K562 (cell line): ENCODE measurements at regions not wholly inside any gene's neighbourhood (a gene's known extent, or its start where the extent isn't known, plus 50 kb on each side); places are given as distances from the start of the nearest gene placed in this dataset.

Experiments
- ATAC-seq: fragments of 200-7000 bp; cut with Tn5 transposase; 3 replicates; pipeline ENCODE4 v1.9.1; 2020; ENCODE audit warnings: moderate library complexity
- BruUV-seq: library from RNA; stranded (reverse); fragments of 400-500 nt; replicated peaks from 2 replicates; lab custom pipeline; 2021; lab: Mats Ljungman, UMichigan
- CTCF ChIA-PET: fragments of 300-600 bp; formaldehyde crosslinking; extraction: SDS; loops from one replicate; lab custom pipeline; 2021; ENCODE audit warnings: low intra/inter-chr PET ratio; lab: Yijun Ruan, JAX
- POLR2A ChIA-PET: fragments of 300-600, 350-650 bp; sonication (Branson Sonifier 250); formaldehyde crosslinking; extraction: SDS; loops from one replicate; lab custom pipeline; 2021; ENCODE audit warnings: antibody characterized with exemption, inconsistent platforms; lab: Yijun Ruan, JAX
- DNase-seq, 4 experiments: peaks; one replicate each; pipeline versions ENCODE4 v3.0.0 to v3.0.0-alpha.2; 2011 to 2018; ENCODE audit warnings: low spot score in 3 of 4, mixed read lengths in 3 of 4; ENCODE audit errors: extremely low read depth in 1 of 4
- FAIRE-seq: peaks from 2 replicates; lab custom pipeline; 2011; peaks lifted over from hg19 to GRCh38; lab: Jason Lieb, UNC
- H2AFZ ChIP-seq: 2 replicates; pipeline ENCODE4 v1.6.0; 2011; ENCODE audit warnings: low read depth, low read length, control low read depth, inconsistent platforms
- H3K27ac ChIP-seq: fragments of 200-600 bp; 3 replicates; pipeline ENCODE4 v1.8.0; 2011; ENCODE audit warnings: low read depth, mild to moderate bottlenecking, control low read depth, inconsistent platforms, low read length, moderate library complexity, mixed read lengths; ENCODE audit errors: extremely low read depth
- H3K27me3 ChIP-seq, 2 experiments: fragments of 300-600 bp in 1 of 2; 2 replicates in 1 of 2; 3 replicates in 1 of 2; pipeline versions ENCODE4 v1.6.0 to v1.8.0; 2011; ENCODE audit warnings: inconsistent platforms in 2 of 2, low read length in 2 of 2, mild to moderate bottlenecking in 1 of 2, mixed read lengths in 1 of 2, moderate library complexity in 1 of 2; ENCODE audit not compliant: control insufficient read depth in 2 of 2, insufficient read depth in 2 of 2
- H3K36me3 ChIP-seq: fragments of 300-600 bp; 3 replicates; pipeline ENCODE4 v1.8.0; 2011; ENCODE audit warnings: mild to moderate bottlenecking, low read length, inconsistent platforms; ENCODE audit not compliant: control insufficient read depth, insufficient read depth
- H3K4me1 ChIP-seq, 2 experiments: fragments of 200-600 bp in 1 of 2; replicated peaks in 1 of 2; 2 replicates in 1 of 2; 3 replicates in 1 of 2; pipeline versions ENCODE4 v1.5.1 to v1.8.0; 2011; ENCODE audit warnings: inconsistent platforms in 2 of 2, low read length in 2 of 2, mild to moderate bottlenecking in 1 of 2, mixed read lengths in 1 of 2, moderate library complexity in 1 of 2; ENCODE audit not compliant: control insufficient read depth in 2 of 2, insufficient read depth in 2 of 2
- H3K4me2 ChIP-seq: 2 replicates; pipeline ENCODE4 v1.6.1; 2011; ENCODE audit warnings: low read length, control low read depth, inconsistent platforms, mixed read lengths; ENCODE audit not compliant: insufficient read depth
- H3K4me3 ChIP-seq: fragments of 200-600 bp; sonication (generic), shearing (Covaris generic); 2 replicates; pipeline ENCODE4 v1.5.1; 2016; ENCODE audit warnings: control low read depth, inconsistent platforms
- H3K79me2 ChIP-seq: fragments of 200-600 bp; 3 replicates; pipeline ENCODE4 v1.8.0; 2011; ENCODE audit warnings: low read length, inconsistent platforms; ENCODE audit not compliant: control insufficient read depth, insufficient read depth
- H3K9ac ChIP-seq, 2 experiments: 2 replicates each; pipeline versions ENCODE4 v1.6.0 to v1.6.1; 2011; ENCODE audit warnings: low read depth in 2 of 2, low read length in 2 of 2, control low read depth in 1 of 2, inconsistent platforms in 1 of 2, mild to moderate bottlenecking in 1 of 2, mixed read lengths in 1 of 2; ENCODE audit not compliant: insufficient read depth in 1 of 2
- H3K9me1 ChIP-seq: one replicate; pipeline ENCODE4 v1.6.0; 2011; ENCODE audit warnings: inconsistent platforms, mild to moderate bottlenecking, low read length, moderate library complexity; ENCODE audit not compliant: control insufficient read depth, insufficient read depth
- H3K9me3 ChIP-seq: replicated peaks from 2 replicates; pipeline ENCODE4 v1.5.1; 2011; ENCODE audit warnings: low read depth, low read length, inconsistent platforms; ENCODE audit not compliant: control insufficient read depth, insufficient read depth
- H4K20me1 ChIP-seq: replicated peaks from 2 replicates; pipeline ENCODE4 v1.6.1; 2011; ENCODE audit warnings: low read length, inconsistent platforms, mixed read lengths; ENCODE audit not compliant: control insufficient read depth, insufficient read depth
- ATF1 ChIP-seq, 2 experiments: fragments of 450-650 bp in 1 of 2; IDR thresholded peaks; 2 replicates each; pipeline ENCODE4 v1.6.1; 2016; ENCODE audit warnings: missing compliant biosample characterization in 1 of 2, missing genetic modification characterization in 1 of 2
- BRF2 ChIP-seq: IDR thresholded peaks from 3 replicates; pipeline ENCODE4 v1.6.1; 2011; ENCODE audit warnings: borderline replicate concordance, mild to moderate bottlenecking; ENCODE audit not compliant: insufficient read length, insufficient read depth
- FOXP1 ChIP-seq: sonication (generic); formaldehyde crosslinking; IDR thresholded peaks from 2 replicates; pipeline ENCODE4 v1.8.0; 2022; ENCODE audit warnings: mild to moderate bottlenecking, missing genetic modification reagents
- KDM2B ChIP-seq: fragments of 250-450 bp; sonication (Bioruptor Pico); IDR thresholded peaks from 2 replicates; pipeline ENCODE4 v1.8.0; 2021; ENCODE audit warnings: mild to moderate bottlenecking, moderate library complexity
- KLF10 ChIP-seq: fragments of 250-450 bp; sonication (Bioruptor Pico); IDR thresholded peaks from 2 replicates; pipeline ENCODE4 v1.6.1; 2021; ENCODE audit warnings: matching md5 sums
- NEUROD1 ChIP-seq: fragments of 150-350 bp; IDR thresholded peaks from 2 replicates; pipeline ENCODE4 v1.6.1; 2014; ENCODE audit warnings: borderline replicate concordance, low read length, low read depth; ENCODE audit not compliant: partially characterized antibody
- PYGO2 ChIP-seq: fragments of 450-650 bp; IDR thresholded peaks from 2 replicates; pipeline ENCODE4 v1.6.1; 2016; ENCODE audit warnings: mild to moderate bottlenecking, missing genetic modification characterization, moderate library complexity, missing compliant biosample characterization
- RBM25 ChIP-seq: fragments of 200-400 bp; formaldehyde crosslinking; IDR thresholded peaks from 2 replicates; pipeline ENCODE4 v1.6.1; 2018; ENCODE audit warnings: low read length, low read depth, moderate library complexity; ENCODE audit not compliant: severe bottlenecking
- SMARCA4 ChIP-seq: fragments of 450-650 bp; IDR thresholded peaks from 2 replicates; pipeline ENCODE4 v1.6.1; 2016
- SP1 ChIP-seq: sonication (generic); formaldehyde crosslinking; IDR thresholded peaks from 2 replicates; pipeline ENCODE4 v1.8.1; 2022; ENCODE audit warnings: mild to moderate bottlenecking, missing genetic modification reagents
- ZNF12 ChIP-seq: sonication (generic); formaldehyde crosslinking; IDR thresholded peaks from 2 replicates; pipeline ENCODE4 v1.4.0; 2020; ENCODE audit warnings: mild to moderate bottlenecking, missing genetic modification reagents
- ZNF134 ChIP-seq: fragments of 250-450 bp; sonication (Bioruptor Pico); conservative IDR thresholded peaks from 2 replicates; pipeline ENCODE4 v1.4.0; 2020
- ZNF143 ChIP-seq: sonication (generic); formaldehyde crosslinking; IDR thresholded peaks from 2 replicates; pipeline ENCODE4 v1.9.0; 2022; ENCODE audit warnings: mild to moderate bottlenecking, missing genetic modification reagents
- ZNF449 ChIP-seq: fragments of 250-450 bp; sonication (Bioruptor Pico); IDR thresholded peaks from 2 replicates; pipeline ENCODE4 v1.8.0; 2022; ENCODE audit warnings: moderate library complexity, mild to moderate bottlenecking, inconsistent platforms
- WGBS: fragments of 100-300 bp; shearing (Covaris generic); methylation state at CpG from one replicate; pipeline ENCODE4 v1.1.6; 2016; ENCODE audit warnings: low coverage, mixed read lengths; ENCODE audit not compliant: insufficient coverage; ENCODE audit errors: missing lambda C conversion rate; 5-methylcytosine and 5-hydroxymethylcytosine counted together
- in situ Hi-C: fragments of 300-500 bp; cut with MboI; formaldehyde crosslinking; loops from 4 replicates; pipeline ENCODE4 v1.15.0; 2018; ENCODE audit warnings: inconsistent platforms, mixed read lengths
- intact Hi-C: fragments of 100-400 bp; cut with micrococcal nuclease; formaldehyde crosslinking; loops from 2 replicates; pipeline ENCODE4 v1.14.2; 2022
- TF ChIP-seq, protein P1 (sequence below): fragments of 450-650 bp; formaldehyde crosslinking; IDR thresholded peaks from 2 replicates; pipeline ENCODE4 v1.4.0; 2020; ENCODE audit warnings: mild to moderate bottlenecking, mixed read lengths

- FAIRE-seq: no peak
- in situ Hi-C loops: no loop called here
- no TSS peak for BruUV-seq
- TF ChIP-seq SP1 (CRISPR knock-in tag) (no peak), FOXP1 (CRISPR knock-in tag) (no peak), KDM2B (CRISPR knock-in tag) (no peak), SMARCA4 (no peak), ZNF12 (no peak), PYGO2 (no peak), KLF10 (CRISPR knock-in tag) (no peak), BRF2 (no peak), ZNF449 (no peak), ZNF134 (CRISPR knock-in tag) (no peak), RBM25 (no peak), ZNF143 (CRISPR knock-in tag) (no peak), ATF1 (CRISPR knock-in tag; IDR thresholded peaks at IDR 0.05) (no peak), ATF1 (tag; IDR thresholded peaks at IDR 0.05) (no peak), NEUROD1 (no peak)
- TF ChIP-seq, protein P1, sequence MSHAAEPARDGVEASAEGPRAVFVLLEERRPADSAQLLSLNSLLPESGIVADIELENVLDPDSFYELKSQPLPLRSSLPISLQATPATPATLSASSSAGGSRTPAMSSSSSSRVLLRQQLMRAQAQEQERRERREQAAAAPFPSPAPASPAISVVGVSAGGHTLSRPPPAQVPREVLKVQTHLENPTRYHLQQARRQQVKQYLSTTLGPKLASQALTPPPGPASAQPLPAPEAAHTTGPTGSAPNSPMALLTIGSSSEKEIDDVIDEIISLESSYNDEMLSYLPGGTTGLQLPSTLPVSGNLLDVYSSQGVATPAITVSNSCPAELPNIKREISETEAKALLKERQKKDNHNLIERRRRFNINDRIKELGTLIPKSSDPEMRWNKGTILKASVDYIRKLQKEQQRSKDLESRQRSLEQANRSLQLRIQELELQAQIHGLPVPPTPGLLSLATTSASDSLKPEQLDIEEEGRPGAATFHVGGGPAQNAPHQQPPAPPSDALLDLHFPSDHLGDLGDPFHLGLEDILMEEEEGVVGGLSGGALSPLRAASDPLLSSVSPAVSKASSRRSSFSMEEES: no peak
Observed at GRCh38 chr14:56400109-56400825, 179.3 kb upstream of the TMEM260 start.

More at GRCh38 chr14:56400109-56400825, 179.3 kb upstream of the TMEM260 start:
- H3K4me2 ChIP-seq: no peak overlapping the region
- intact Hi-C loops: no loop called here
- H4K20me1 ChIP-seq: no peaks in the 10 kb centered on the region
- 0% methylated on average over 3 of the region's 3 CpGs for WGBS
- H3K27me3 ChIP-seq: no peaks in the 10 kb centered on the region
- H2AFZ ChIP-seq: no peak overlapping the region
- ATAC-seq (no peak), DNase-seq (no peak)
- H3K4me3 ChIP-seq: no peak overlapping the region
- ChIA-PET CTCF (no interaction called here), POLR2A (interaction anchor here (0.5 kb wide), 1 partner anchor 646 kb away, joined by 3 read pairs; no protein-coding TSS in a partner anchor)
- no peaks in the 10 kb centered on the region for H3K9me3 ChIP-seq
- H3K9me1 ChIP-seq: no peaks in the 10 kb centered on the region
- no peaks in the 10 kb centered on the region for H3K36me3 ChIP-seq
- H3K9ac ChIP-seq: no peak overlapping the region
- no peaks in the 10 kb centered on the region for H3K79me2 ChIP-seq
- H3K27ac ChIP-seq: no peak overlapping the region
- H3K4me1 ChIP-seq: no peaks in the 10 kb centered on the region
